GM12878 (cell line): ENCODE measurements at regions not wholly inside any gene's neighbourhood (a gene's known extent, or its start where the extent isn't known, plus 50 kb on each side); places are given as distances from the start of the nearest gene placed in this dataset.

Source experiments
- ATAC-seq: fragments of 200-7000 bp; cut with Tn5 transposase; 3 replicates; pipeline ENCODE4 v1.9.1; 2020; ENCODE audit warnings: mild to moderate bottlenecking, moderate library complexity
- BruUV-seq: library from RNA; stranded (reverse); fragments of 400-500 nt; replicated peaks from 2 replicates; lab custom pipeline; 2021; lab: Mats Ljungman, UMichigan
- CTCF ChIA-PET: fragments of 300-600 bp; sonication (Branson Sonifier 250); formaldehyde crosslinking; extraction: SDS; loops from one replicate; lab custom pipeline; 2021; ENCODE audit warnings: inconsistent platforms; lab: Yijun Ruan, JAX
- POLR2A ChIA-PET: fragments of 350-600 bp; formaldehyde crosslinking; extraction: SDS; loops from one replicate; lab custom pipeline; 2021; ENCODE audit warnings: inconsistent platforms; lab: Charles Lee
- RAD21 ChIA-PET: fragments of 300-600 bp; sonication (Branson Sonifier 250); formaldehyde crosslinking; loops from one replicate; lab custom pipeline; 2023; ENCODE audit warnings: antibody characterized with exemption; ENCODE audit not compliant: unreplicated experiment; lab: Charles Lee
- SMC1A ChIA-PET: fragments of 300-600 bp; sonication (Branson Sonifier 250); formaldehyde crosslinking; loops from one replicate; lab custom pipeline; 2023; ENCODE audit not compliant: unreplicated experiment, uncharacterized antibody; lab: Charles Lee
- DNase-seq: peaks from one replicate; pipeline ENCODE4 v3.0.0-alpha.2; 2011; ENCODE audit warnings: low read depth, low spot score
- FAIRE-seq: peaks from 3 replicates; lab custom pipeline; 2011; peaks lifted over from hg19 to GRCh38; lab: Jason Lieb, UNC
- H2AFZ ChIP-seq: 2 replicates; pipeline ENCODE4 v1.6.0; 2011; ENCODE audit warnings: low read depth, low read length, control low read depth; ENCODE audit not compliant: control insufficient read depth
- H3K27ac ChIP-seq: 2 replicates; pipeline ENCODE4 v1.5.1; 2011; ENCODE audit warnings: control low read depth; ENCODE audit not compliant: control insufficient read depth, insufficient read depth
- H3K27me3 ChIP-seq, 2 experiments: replicated peaks in 1 of 2; 2 replicates each; pipeline versions ENCODE4 v1.6.0 to v1.6.1; 2011; ENCODE audit warnings: low read length in 1 of 2; ENCODE audit not compliant: control insufficient read depth in 2 of 2, insufficient read depth in 2 of 2
- H3K36me3 ChIP-seq, 2 experiments: 2 replicates each; pipeline ENCODE4 v1.5.1; 2011; ENCODE audit warnings: low read length in 1 of 2; ENCODE audit not compliant: control insufficient read depth in 2 of 2, insufficient read depth in 2 of 2
- H3K4me1 ChIP-seq: 2 replicates; pipeline ENCODE4 v1.6.1; 2011; ENCODE audit warnings: mild to moderate bottlenecking, low read length, moderate library complexity, mixed read lengths; ENCODE audit not compliant: control insufficient read depth, insufficient read depth
- H3K4me2 ChIP-seq: 2 replicates; pipeline ENCODE4 v1.6.0; 2011; ENCODE audit warnings: control low read depth; ENCODE audit not compliant: control insufficient read depth, insufficient read depth
- H3K4me3 ChIP-seq: fragments of 200-600 bp; sonication (generic); 2 replicates; pipeline ENCODE4 v1.5.1; 2016
- H3K79me2 ChIP-seq: 2 replicates; pipeline ENCODE4 v1.6.0; 2011; ENCODE audit warnings: low read length; ENCODE audit not compliant: control insufficient read depth, insufficient read depth
- H3K9ac ChIP-seq: 2 replicates; pipeline ENCODE4 v1.8.0; 2011; ENCODE audit warnings: low read length, control low read depth, mixed read lengths; ENCODE audit not compliant: control insufficient read depth, insufficient read depth
- H3K9me3 ChIP-seq: replicated peaks from 3 replicates; pipeline ENCODE4 v1.5.1; 2011; ENCODE audit warnings: mild to moderate bottlenecking, low read length; ENCODE audit not compliant: control insufficient read depth, insufficient read depth
- H4K20me1 ChIP-seq: 2 replicates; pipeline ENCODE4 v1.6.0; 2011; ENCODE audit not compliant: control insufficient read depth, insufficient read depth
- CHD2 ChIP-seq: IDR thresholded peaks from 2 replicates; pipeline ENCODE4 v1.6.1; 2011; ENCODE audit warnings: low read depth, low read length, improper control_type of control experiment, borderline replicate concordance
- KDM1A ChIP-seq: fragments of 200-600 bp; sonication (generic); IDR thresholded peaks from 2 replicates; pipeline ENCODE4 v1.6.1; 2016; ENCODE audit warnings: borderline replicate concordance
- POLR2AphosphoS2 ChIP-seq: IDR thresholded peaks from 2 replicates; pipeline ENCODE4 v1.6.1; 2011; ENCODE audit warnings: low read depth, mild to moderate bottlenecking, low read length, improper control_type of control experiment, moderate library complexity
- RAD21 ChIP-seq: IDR thresholded peaks from 2 replicates; pipeline ENCODE4 v1.6.1; 2011; ENCODE audit warnings: mild to moderate bottlenecking, low read depth, low read length, moderate library complexity; ENCODE audit not compliant: insufficient read depth
- WGBS: methylation state at CpG from one replicate; pipeline ENCODE4 v1.1.6; 2016; ENCODE audit warnings: low lambda C conversion rate; ENCODE audit not compliant: insufficient replicate concordance, insufficient coverage; ENCODE audit errors: missing lambda C conversion rate; 5-methylcytosine and 5-hydroxymethylcytosine counted together
- in situ Hi-C: fragments of 300-500 bp; cut with MboI; formaldehyde crosslinking; loops from 9 replicates; pipeline ENCODE4 v1.14.3; 2018; ENCODE audit warnings: mixed read lengths
- intact Hi-C: fragments of 100-400 bp; cut with micrococcal nuclease; formaldehyde crosslinking; loops from one replicate; pipeline ENCODE4 v1.14.2; 2022; ENCODE audit not compliant: unreplicated experiment
- TF ChIP-seq, protein P1 (sequence below): IDR thresholded peaks from 2 replicates; pipeline ENCODE4 v1.6.1; 2012; ENCODE audit warnings: low read depth, low read length, improper control_type of control experiment
- TF ChIP-seq, protein P2 (sequence below): IDR thresholded peaks from 2 replicates; pipeline ENCODE4 v1.6.1; 2011; ENCODE audit warnings: mild to moderate bottlenecking, low read depth, low read length, moderate library complexity; ENCODE audit not compliant: insufficient replicate concordance

- no peak overlapping the region for H2AFZ ChIP-seq
- no peak overlapping the region for H3K4me3 ChIP-seq
- POLR2A ChIA-PET, result interaction anchor here (1.5 kb wide), 1 partner anchor 14 kb away, joined by 5 read pairs; no protein-coding TSS in a partner anchor
- CTCF ChIA-PET, result no interaction called here
- TF ChIP-seq RAD21 (no peak), POLR2AphosphoS2 (0 out of 2 replicates have a peak, but pooled peaks have one; percentile 46)
- TF ChIP-seq, all 136 proteins: peak for 1
- DNase-seq, result no peak
- no peak for ATAC-seq
- Histone ChIP-seq H3K9ac (no peak overlapping the region), H3K9me3 (no peaks in the 10 kb centered on the region), H3K27me3 (no peaks in the 10 kb centered on the region), H3K79me2 (no peaks in the 10 kb centered on the region), H3K27ac (no peak overlapping the region), H3K36me3 (peaks cover 0 to 24% of the 10 kb centered on the region in 2 experiments; a peak in 2 of 4 replicates), H4K20me1 (no peaks in the 10 kb centered on the region), H3K4me2 (no peak overlapping the region), H3K4me1 (no peaks in the 10 kb centered on the region)
- intact Hi-C loops (loop anchor here (5.0 kb wide), 1 partner anchor 286 kb away; no protein-coding TSS in a partner anchor), in situ Hi-C loops (no loop called here)
- no peak for FAIRE-seq
- RAD21 ChIA-PET, result no interaction called here
- BruUV-seq, result no TSS peak
- SMC1A ChIA-PET, result no interaction called here
- WGBS, result no CpG with 5 or more reads among the region's 10 CpGs
Observed at GRCh38 chr14:105845725-105846309, 319.4 kb downstream of the TMEM121 start.

- Histone ChIP-seq H3K4me3 (no peak overlapping the region), H3K27ac (no peak overlapping the region), H2AFZ (no peak overlapping the region), H3K4me1 (no peaks in the 10 kb centered on the region), H3K9ac (no peak overlapping the region), H4K20me1 (no peaks in the 10 kb centered on the region), H3K79me2 (no peaks in the 10 kb centered on the region), H3K27me3 (no peaks in the 10 kb centered on the region), H3K4me2 (no peak overlapping the region), H3K36me3 (peaks cover 0 to 26% of the 10 kb centered on the region in 2 experiments; a peak in 2 of 4 replicates), H3K9me3 (no peaks in the 10 kb centered on the region)
- RAD21 ChIA-PET, result no interaction called here
- DNase-seq, result no peak
- WGBS, result no CpG with 5 or more reads among the region's 5 CpGs
- intact Hi-C loops (loop anchor here (5.0 kb wide), 1 partner anchor 286 kb away; no protein-coding TSS in a partner anchor), in situ Hi-C loops (no loop called here)
- no TSS peak for BruUV-seq
- POLR2A ChIA-PET, result interaction anchor here (1.5 kb wide), 1 partner anchor 14 kb away, joined by 5 read pairs; no protein-coding TSS in a partner anchor
- CTCF ChIA-PET, result interaction anchor here (2.3 kb wide), 1 partner anchor 431 kb away, joined by 15 read pairs; no protein-coding TSS in a partner anchor
- FAIRE-seq, result no peak
- TF ChIP-seq KDM1A (no peak), CHD2 (no peak), POLR2AphosphoS2 (peak; percentile 43; the same call in 1 of the 2 replicates)
- TF ChIP-seq, protein P1, sequence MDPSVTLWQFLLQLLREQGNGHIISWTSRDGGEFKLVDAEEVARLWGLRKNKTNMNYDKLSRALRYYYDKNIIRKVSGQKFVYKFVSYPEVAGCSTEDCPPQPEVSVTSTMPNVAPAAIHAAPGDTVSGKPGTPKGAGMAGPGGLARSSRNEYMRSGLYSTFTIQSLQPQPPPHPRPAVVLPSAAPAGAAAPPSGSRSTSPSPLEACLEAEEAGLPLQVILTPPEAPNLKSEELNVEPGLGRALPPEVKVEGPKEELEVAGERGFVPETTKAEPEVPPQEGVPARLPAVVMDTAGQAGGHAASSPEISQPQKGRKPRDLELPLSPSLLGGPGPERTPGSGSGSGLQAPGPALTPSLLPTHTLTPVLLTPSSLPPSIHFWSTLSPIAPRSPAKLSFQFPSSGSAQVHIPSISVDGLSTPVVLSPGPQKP, result no peak
- TF ChIP-seq, protein P2, sequence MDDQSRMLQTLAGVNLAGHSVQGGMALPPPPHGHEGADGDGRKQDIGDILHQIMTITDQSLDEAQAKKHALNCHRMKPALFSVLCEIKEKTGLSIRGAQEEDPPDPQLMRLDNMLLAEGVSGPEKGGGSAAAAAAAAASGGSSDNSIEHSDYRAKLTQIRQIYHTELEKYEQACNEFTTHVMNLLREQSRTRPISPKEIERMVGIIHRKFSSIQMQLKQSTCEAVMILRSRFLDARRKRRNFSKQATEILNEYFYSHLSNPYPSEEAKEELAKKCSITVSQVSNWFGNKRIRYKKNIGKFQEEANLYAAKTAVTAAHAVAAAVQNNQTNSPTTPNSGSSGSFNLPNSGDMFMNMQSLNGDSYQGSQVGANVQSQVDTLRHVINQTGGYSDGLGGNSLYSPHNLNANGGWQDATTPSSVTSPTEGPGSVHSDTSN, result no peak
- ATAC-seq, result no peak
- SMC1A ChIA-PET, result no interaction called here
Observed at GRCh38 chr14:105846312-105846711, 319.9 kb downstream of the TMEM121 start.
